Left colon (tissue), 2 donors: ENCODE measurements at regions not wholly inside any gene's neighbourhood (a gene's known extent, or its start where the extent isn't known, plus 50 kb on each side); places are given as distances from the start of the nearest gene placed in this dataset.

Experiments used
- ATAC-seq: fragments of 200-7000 bp; cut with Tn5 transposase; one replicate; pipeline ENCODE4 v1.9.1; 2020; ENCODE audit warnings: mild to moderate bottlenecking, moderate library complexity
- DNase-seq, 2 donors: peaks; one replicate each; pipeline ENCODE4 v3.0.0-alpha.2; 2020
- intact Hi-C, 2 donors: fragments of 100-400 bp; cut with DNase I in 1 of 2; cut with micrococcal nuclease in 1 of 2; formaldehyde crosslinking; loops; one replicate each; pipeline versions ENCODE4 v1.11.2 to v1.14.0; 2022; cut with DNase I, micrococcal nuclease
- donor health status: DM: no; HTN: no; CAD: no.
- donor health status: DM: yes; HTN: yes; CAD: no.

DNA sequence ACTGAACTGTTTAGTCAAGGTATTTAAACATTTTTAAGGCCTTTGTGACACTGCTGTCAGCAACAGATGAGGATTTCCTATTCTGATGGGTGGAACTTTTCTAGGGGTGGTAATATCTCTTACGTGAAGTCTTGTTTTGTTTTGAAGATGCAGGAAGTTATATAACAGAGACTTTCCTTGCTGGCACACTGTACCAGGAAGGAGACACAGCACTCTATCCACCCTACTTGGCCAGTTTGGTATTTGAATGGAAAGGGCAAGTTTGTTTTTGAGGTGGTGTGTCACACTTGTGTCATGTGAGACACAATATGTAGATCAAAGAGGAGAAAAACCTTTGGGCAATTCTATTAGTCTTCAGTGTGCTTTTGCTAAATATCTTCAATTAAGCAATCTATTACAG is 51.6 kb upstream of the SRP54 start:
- ATAC-seq (peak; percentile 99), DNase-seq (no peak)
- intact Hi-C loops: no loop called here

DNA sequence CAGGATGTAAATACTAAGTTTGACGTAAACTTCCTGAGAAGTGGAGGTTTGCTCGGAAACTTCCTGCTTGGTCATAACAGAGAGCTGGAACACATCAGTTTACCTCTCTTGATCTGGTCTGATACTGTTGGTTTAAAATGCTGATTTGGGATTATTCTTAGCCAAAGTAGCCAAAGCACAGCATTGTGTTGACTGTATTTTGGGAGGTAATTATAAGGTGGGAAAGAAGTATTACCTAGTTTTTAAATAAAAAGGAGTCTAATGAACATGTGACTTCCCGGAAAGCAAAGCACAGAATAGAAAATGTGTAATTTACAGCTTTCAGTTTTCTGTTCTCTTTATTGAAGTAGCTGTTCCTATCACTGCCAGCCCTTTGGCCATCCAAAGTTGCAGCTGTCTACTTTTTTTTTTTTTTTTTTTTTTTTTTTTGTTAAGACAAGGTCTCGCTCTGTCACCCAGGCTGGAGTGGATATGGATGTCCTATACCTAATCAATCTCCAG is 52.2 kb upstream of the SRP54 start:
- DNase-seq: no peak
- ATAC-seq: peak; percentile 35
- intact Hi-C loops: no loop called here

DNA sequence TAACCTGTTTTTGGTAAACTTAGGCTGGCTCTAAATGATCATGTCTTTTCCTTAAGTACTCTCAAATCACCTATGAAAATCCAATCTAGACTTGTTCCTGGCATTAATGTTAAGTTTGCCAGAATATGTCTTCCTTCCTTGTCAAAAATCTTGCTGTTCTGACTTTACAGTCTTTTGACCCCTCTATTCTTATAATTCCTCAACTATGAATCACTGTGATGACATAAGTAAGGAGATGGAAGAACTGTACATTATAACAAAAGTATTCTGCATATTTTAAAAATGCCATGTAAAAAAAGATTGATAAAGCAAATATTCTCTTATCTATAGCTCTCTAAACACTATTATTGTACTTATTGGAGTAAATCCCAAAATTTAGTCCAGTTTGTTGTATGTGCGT is 51.4 kb upstream of the BAZ1A start:
- DNase-seq (no peak), ATAC-seq (no peak)
- intact Hi-C loops: no loop called here
